GM10248 (cell line): ENCODE measurements at regions not wholly inside any gene's neighbourhood (a gene's known extent, or its start where the extent isn't known, plus 50 kb on each side); places are given as distances from the start of the nearest gene placed in this dataset.
A peak's percentile ranks its signal among the peaks of the same experiment; 100 is the strongest.

Experiments used
- CTCF ChIA-PET: fragments of 300-600 bp; sonication (Branson Sonifier 250); formaldehyde crosslinking; extraction: SDS; loops from one replicate; lab custom pipeline; 2021; ENCODE audit warnings: antibody characterized with exemption; lab: Yijun Ruan, JAX
- POLR2A ChIA-PET: fragments of 350-650 bp; sonication (Branson Sonifier 250); formaldehyde crosslinking; extraction: SDS; loops from one replicate; lab custom pipeline; 2020; ENCODE audit warnings: antibody characterized with exemption; lab: Yijun Ruan, JAX
- DNase-seq: peaks from one replicate; pipeline ENCODE4 v3.0.0; 2012; ENCODE audit errors: extremely low spot score
- CTCF ChIP-seq: IDR thresholded peaks from 2 replicates; pipeline ENCODE4 v1.5.1; 2012; ENCODE audit warnings: mild to moderate bottlenecking, low read depth; ENCODE audit errors: extremely low read depth, missing control alignments, control extremely low read depth

DNA sequence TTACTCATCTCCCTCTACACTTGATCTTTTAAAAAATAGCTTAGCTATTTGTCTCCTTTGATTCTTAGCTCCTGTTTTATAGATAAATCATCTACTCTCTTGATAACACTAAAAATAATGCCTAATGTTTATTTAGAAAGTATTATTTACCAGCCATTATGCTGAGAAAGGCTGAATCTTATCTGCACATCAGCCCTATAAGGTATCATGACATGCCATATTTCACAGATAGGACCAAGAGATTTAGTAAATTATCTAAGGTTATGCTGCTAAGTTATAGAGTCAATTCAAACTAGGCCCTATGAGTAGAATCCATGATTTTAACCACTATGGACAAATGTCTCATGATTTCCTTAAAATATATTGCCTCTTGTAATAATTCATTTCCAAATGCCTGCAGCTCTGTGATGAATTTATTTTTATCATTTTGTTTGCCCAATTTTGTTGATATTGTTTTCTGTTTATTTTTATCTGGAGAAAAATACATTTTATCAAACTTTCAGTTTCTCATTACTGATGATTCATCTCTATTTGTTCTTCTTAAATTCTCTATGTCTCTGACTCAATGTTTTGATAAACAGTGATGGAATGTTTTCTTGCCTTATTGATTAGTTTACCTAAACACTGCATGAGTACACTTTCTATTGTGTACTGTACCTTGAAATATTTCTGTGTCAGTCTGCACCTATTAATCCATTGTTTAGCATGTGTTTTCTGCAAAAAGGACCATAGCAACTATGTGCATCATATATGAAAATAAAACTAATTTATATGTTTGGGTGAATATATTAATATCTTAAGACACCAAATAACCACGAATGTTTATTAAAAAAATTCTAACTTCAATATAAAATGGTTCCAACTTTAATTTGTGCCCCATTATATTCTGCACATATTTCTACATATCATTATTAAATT lies 300.8 kb downstream of the CDH9 start:
- CTCF ChIA-PET = interaction anchor here (1.1 kb wide), 1 partner anchor 10 kb away, joined by 3 read pairs; no protein-coding TSS in a partner anchor

GRCh38 chr5:26727916-26728315 lies 310.5 kb downstream of the CDH9 start:
- no peak for DNase-seq
- CTCF ChIA-PET = interaction anchor here (0.7 kb wide), 1 partner anchor 9 kb away, joined by 3 read pairs; no protein-coding TSS in a partner anchor
- POLR2A ChIA-PET = no interaction called here
- no peak for TF ChIP-seq CTCF

More for the DNA sequence above, 300.8 kb downstream of the CDH9 start:
- POLR2A ChIA-PET = no interaction called here
- TF ChIP-seq CTCF = no peak
- DNase-seq = no peak

GRCh38 chr5:26719803-26720202 lies 318.6 kb downstream of the CDH9 start:
- no peak for DNase-seq

GRCh38 chr5:26700759-26701384 lies 337.5 kb downstream of the CDH9 start:
- peak; percentile 13 for DNase-seq
- peak; percentile 41 for TF ChIP-seq CTCF
- POLR2A ChIA-PET = no interaction called here
- CTCF ChIA-PET = interaction anchor here (1.2 kb wide), 1 partner anchor 9 kb away, joined by 3 read pairs; no protein-coding TSS in a partner anchor

More at GRCh38 chr5:26719803-26720202, 318.6 kb downstream of the CDH9 start:
- TF ChIP-seq CTCF = no peak
- CTCF ChIA-PET = no interaction called here
- POLR2A ChIA-PET = no interaction called here

DNA sequence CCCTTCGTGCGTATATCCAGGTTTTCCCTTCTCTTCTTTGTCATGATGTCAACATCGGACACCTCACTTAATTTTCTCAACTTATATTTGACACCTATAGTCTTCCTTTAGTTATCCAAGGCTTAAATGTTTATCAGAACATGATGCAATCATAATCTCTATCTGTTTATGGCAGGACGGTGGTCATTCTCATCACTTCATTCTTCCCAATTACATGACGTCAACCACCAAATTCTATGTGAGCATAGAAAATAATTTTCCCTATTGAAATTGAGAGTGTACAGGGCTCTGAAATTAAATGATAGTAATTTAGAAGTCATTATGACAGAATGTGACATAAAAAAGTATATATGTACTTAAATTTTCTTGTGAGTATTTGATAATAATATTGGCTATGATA lies 345.4 kb downstream of the CDH9 start:
- TF ChIP-seq CTCF = no peak
- no peak for DNase-seq
- POLR2A ChIA-PET = no interaction called here
- CTCF ChIA-PET = interaction anchor here (1.2 kb wide), 1 partner anchor 13 kb away, joined by 3 read pairs; no protein-coding TSS in a partner anchor

DNA sequence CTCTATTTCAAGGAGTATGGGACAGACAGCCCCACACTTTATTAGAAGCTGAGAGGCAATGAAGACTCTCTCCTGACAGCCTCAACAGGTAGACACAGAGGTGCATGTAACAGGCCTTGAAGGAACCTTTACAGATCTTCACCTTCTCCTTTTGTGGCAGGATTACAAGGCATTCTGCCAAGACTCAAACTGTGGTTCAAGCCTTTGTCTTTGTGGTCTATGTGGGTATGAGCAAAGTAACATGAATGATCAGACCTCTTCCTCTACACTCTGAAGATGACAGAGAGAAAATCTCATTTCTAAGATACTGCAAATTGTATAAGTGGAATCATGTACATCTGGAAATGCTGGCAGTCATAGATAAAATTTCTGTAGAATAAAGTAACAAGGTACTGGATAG lies 346.9 kb downstream of the CDH9 start:
- no peak for TF ChIP-seq CTCF
- ChIA-PET POLR2A (no interaction called here), CTCF (interaction anchor here (0.8 to 1.1 kb wide), 2 partner anchors 8 to 9 kb away, joined by 3 to 4 read pairs; no protein-coding TSS in a partner anchor)
- DNase-seq = no peak
